ENCODE measurements at regions not wholly inside any gene's neighbourhood (a gene's known extent, or its start where the extent isn't known, plus 50 kb on each side); places are given as distances from the start of the nearest gene placed in this dataset.

GRCh38 chr12:14278294-14278953 is 87.1 kb upstream of the ATF7IP start:
- peak overlapping the region; percentile 5 for H3K4me3 ChIP-seq (ENCODE audit: low read depth, low read length, poor library complexity, severe bottlenecking)
- no peaks in the 10 kb centered on the region for H4K20me1 ChIP-seq (ENCODE audit: insufficient read depth, low read length)
- peaks cover 88% of the 10 kb centered on the region for H3K4me1 ChIP-seq (ENCODE audit: insufficient read depth, low read length, poor library complexity, severe bottlenecking)
- TF ChIP-seq EZH2phosphoT487 (IDR thresholded peaks at IDR 0.05; ENCODE audit: borderline replicate concordance, low read depth, low read length), result no peak
- no peak for TF ChIP-seq CTCF (conservative IDR thresholded peaks at IDR 0.05; ENCODE audit: low read length)
- ChIA-PET CTCF (ENCODE audit: unreplicated experiment) (no interaction called here), POLR2A (interaction anchor here (0.6 to 7.6 kb wide), 20 partner anchors 11 to 171 kb away, joined by 3 to 69 read pairs (median 4); no protein-coding TSS in a partner anchor)
- H3K79me2 ChIP-seq (ENCODE audit: insufficient read depth, low read depth, low read length), result no peaks in the 10 kb centered on the region
- DNase-seq (ENCODE audit: low spot score), result peak; percentile 79
- peaks cover 36% of the 10 kb centered on the region for H3K36me3 ChIP-seq (ENCODE audit: insufficient read depth, low read length)
- H2AFZ ChIP-seq (ENCODE audit: low read length), result peak overlapping the region; percentile 65; the same call in 1 of the 2 replicates
- intact Hi-C loops (cut with micrococcal nuclease; ENCODE audit: unreplicated experiment), result loop anchor here (2.0 to 10.0 kb wide), 2 partner anchors 334 to 1554 kb away; no protein-coding TSS in a partner anchor
- no peaks in the 10 kb centered on the region for H3K9me2 ChIP-seq (ENCODE audit: insufficient read depth, low read length)
- peak overlapping the region; percentile 55 for H3K4me2 ChIP-seq (ENCODE audit: low read length)
- TSS peak; percentile 84 for BruUV-seq (replicated peaks)
- H3K27ac ChIP-seq (ENCODE audit: low read depth, low read length, poor library complexity, severe bottlenecking), result peak overlapping the region; percentile 95
- H3K9me3 ChIP-seq (ENCODE audit: low read length), result peaks cover 49% of the 10 kb centered on the region

DNA sequence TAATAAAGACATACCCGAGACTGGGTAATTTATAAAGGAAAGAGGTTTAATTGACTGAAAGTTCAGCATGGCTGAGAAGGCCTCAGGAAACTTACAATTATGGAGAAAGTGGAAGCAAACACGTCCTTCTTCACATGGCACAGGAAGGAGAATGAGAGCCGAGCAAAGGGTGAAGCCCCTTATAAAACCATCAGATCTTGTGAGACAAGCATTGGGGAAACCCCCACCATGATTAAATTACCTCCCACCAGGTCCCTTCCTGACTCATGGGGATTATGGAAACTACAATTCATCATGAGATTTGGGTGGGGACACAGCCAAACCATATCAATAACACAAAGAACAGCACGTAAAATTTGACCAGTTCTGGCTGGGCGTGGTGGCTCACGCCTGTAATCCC is 85.6 kb upstream of the ATF7IP start:
- Histone ChIP-seq H3K79me2 (ENCODE audit: insufficient read depth, low read depth, low read length) (peaks cover 10% of the 10 kb centered on the region; the same call in 1 of the 2 replicates), H4K20me1 (ENCODE audit: insufficient read depth, low read length) (no peaks in the 10 kb centered on the region), H3K9me2 (ENCODE audit: insufficient read depth, low read length) (no peaks in the 10 kb centered on the region), H3K4me3 (ENCODE audit: low read depth, low read length, poor library complexity, severe bottlenecking) (no peak overlapping the region), H3K4me2 (ENCODE audit: low read length) (peak overlapping the region; percentile 40), H3K9me3 (ENCODE audit: low read length) (peaks cover 48% of the 10 kb centered on the region), H2AFZ (ENCODE audit: low read length) (peak overlapping the region; percentile 60; the same call in 1 of the 2 replicates), H3K4me1 (ENCODE audit: insufficient read depth, low read length, poor library complexity, severe bottlenecking) (peaks cover 94% of the 10 kb centered on the region), H3K36me3 (ENCODE audit: insufficient read depth, low read length) (peaks cover 35% of the 10 kb centered on the region), H3K27ac (ENCODE audit: low read depth, low read length, poor library complexity, severe bottlenecking) (peak overlapping the region; percentile 95)
- DNase-seq (ENCODE audit: low spot score), result no peak
- ChIA-PET CTCF (ENCODE audit: unreplicated experiment) (no interaction called here), POLR2A (interaction anchor here (0.9 to 7.6 kb wide), 5 partner anchors 10 to 116 kb away, joined by 4 to 69 read pairs (median 11); no protein-coding TSS in a partner anchor)
- no peak for TF ChIP-seq CTCF (conservative IDR thresholded peaks at IDR 0.05; ENCODE audit: low read length)
- TF ChIP-seq EZH2phosphoT487 (IDR thresholded peaks at IDR 0.05; ENCODE audit: borderline replicate concordance, low read depth, low read length), result no peak
- BruUV-seq (replicated peaks), result no TSS peak
- intact Hi-C loops (cut with micrococcal nuclease; ENCODE audit: unreplicated experiment), result loop anchor here (2.0 to 10.0 kb wide), 5 partner anchors 123 to 1555 kb away; a partner anchor contains a TSS
